Adrenal gland (tissue), 5 donors: ENCODE measurements at regions not wholly inside any gene's neighbourhood (a gene's known extent, or its start where the extent isn't known, plus 50 kb on each side); places are given as distances from the start of the nearest gene placed in this dataset.

ENCODE experiments used
- POLR2A ChIP-seq, 2 donors: fragments of 450-650 bp; IDR thresholded peaks; one replicate each; pipeline ENCODE4 v1.6.1; 2017; ENCODE audit warnings: antibody characterized with exemption in 2 of 2, mild to moderate bottlenecking in 2 of 2, moderate library complexity in 1 of 2
- TF ChIP-seq, protein P1 (sequence below), 6 experiments: fragments of 450-650 bp in 4 of 6; fragments of 200-600 bp in 2 of 6; sonication (generic) in 1 of 6; IDR thresholded peaks; 1 replicate in 5 of 6; 2 replicates in 1 of 6; pipeline versions ENCODE4 v1.5.1 to v1.8.0; 2016 to 2021; ENCODE audit warnings: antibody characterized with exemption in 6 of 6, mild to moderate bottlenecking in 2 of 6, moderate library complexity in 1 of 6
- donor health status: DM: no; HTN: no; CAD: no.

DNA sequence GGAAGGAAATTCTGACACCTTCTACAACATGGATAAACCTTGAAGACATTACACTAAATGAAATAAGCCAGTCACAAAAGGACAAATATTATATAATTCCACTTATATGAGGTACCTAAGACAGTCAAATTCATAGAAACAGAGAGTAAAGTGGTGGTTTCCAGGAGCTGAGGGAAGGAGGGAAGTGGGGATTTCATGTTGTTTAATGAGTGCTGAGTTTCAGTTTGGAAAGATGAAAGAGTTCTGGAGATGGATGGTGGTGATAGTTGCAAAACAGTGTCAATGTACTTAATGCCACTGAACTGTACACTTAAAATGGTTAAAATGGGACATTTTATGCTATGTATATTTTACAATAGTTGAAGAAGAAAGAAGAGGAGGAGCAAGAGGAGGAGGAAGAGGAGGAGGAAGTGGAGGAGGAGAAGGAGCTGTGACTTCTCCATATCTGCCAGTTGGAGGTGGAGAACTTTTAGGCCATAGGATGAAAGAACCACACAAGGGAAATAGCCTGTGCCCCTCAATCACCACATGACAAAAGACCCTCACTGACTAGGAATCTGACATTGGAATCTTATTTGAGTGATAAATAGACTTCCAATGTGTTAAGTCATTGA, 55.3 kb upstream of the LGALSL start:
- TF ChIP-seq, protein P1, sequence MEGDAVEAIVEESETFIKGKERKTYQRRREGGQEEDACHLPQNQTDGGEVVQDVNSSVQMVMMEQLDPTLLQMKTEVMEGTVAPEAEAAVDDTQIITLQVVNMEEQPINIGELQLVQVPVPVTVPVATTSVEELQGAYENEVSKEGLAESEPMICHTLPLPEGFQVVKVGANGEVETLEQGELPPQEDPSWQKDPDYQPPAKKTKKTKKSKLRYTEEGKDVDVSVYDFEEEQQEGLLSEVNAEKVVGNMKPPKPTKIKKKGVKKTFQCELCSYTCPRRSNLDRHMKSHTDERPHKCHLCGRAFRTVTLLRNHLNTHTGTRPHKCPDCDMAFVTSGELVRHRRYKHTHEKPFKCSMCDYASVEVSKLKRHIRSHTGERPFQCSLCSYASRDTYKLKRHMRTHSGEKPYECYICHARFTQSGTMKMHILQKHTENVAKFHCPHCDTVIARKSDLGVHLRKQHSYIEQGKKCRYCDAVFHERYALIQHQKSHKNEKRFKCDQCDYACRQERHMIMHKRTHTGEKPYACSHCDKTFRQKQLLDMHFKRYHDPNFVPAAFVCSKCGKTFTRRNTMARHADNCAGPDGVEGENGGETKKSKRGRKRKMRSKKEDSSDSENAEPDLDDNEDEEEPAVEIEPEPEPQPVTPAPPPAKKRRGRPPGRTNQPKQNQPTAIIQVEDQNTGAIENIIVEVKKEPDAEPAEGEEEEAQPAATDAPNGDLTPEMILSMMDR (IDR thresholded peaks at IDR 0.05) = no peak
- no peak for TF ChIP-seq POLR2A (IDR thresholded peaks at IDR 0.05)
